Ovary (tissue), 7 donors: ENCODE measurements at regions not wholly inside any gene's neighbourhood (a gene's known extent, or its start where the extent isn't known, plus 50 kb on each side); places are given as distances from the start of the nearest gene placed in this dataset.
"Not testable (repeated sequence)": the region's sequence is repeated elsewhere in the genome, so short reads cannot be mapped to it uniquely, and the experiment has no call there.

ENCODE experiments used
- DNase-seq, 5 donors: peaks; one replicate each; pipeline ENCODE4 v3.0.0-alpha.2; 2019 to 2020
- H3K27ac ChIP-seq, 2 donors: fragments of 200-600 bp; one replicate each; pipeline versions ENCODE4 v1.5.1 to v1.8.0; 2019 to 2022
- H3K27me3 ChIP-seq: fragments of 200-600 bp; one replicate; pipeline ENCODE4 v1.8.0; 2022
- H3K36me3 ChIP-seq: fragments of 200-600 bp; sonication (generic); one replicate; pipeline ENCODE4 v1.5.1; 2019
- H3K4me1 ChIP-seq: one replicate; pipeline ENCODE4 v1.8.1; 2013; ENCODE audit warnings: mild to moderate bottlenecking, moderate library complexity; ENCODE audit not compliant: insufficient read depth
- H3K4me3 ChIP-seq: fragments of 200-600 bp; sonication (generic); one replicate; pipeline ENCODE4 v1.5.1; 2017
- H3K9me3 ChIP-seq, 2 donors: fragments of 200-600 bp in 1 of 2; sonication (generic) in 1 of 2; one replicate each; pipeline versions ENCODE4 v1.5.1 to v1.8.1; 2013 to 2019; ENCODE audit warnings: mild to moderate bottlenecking in 1 of 2, moderate library complexity in 1 of 2
- CTCF ChIP-seq, 3 donors: fragments of 450-650 bp in 2 of 3; fragments of 200-600 bp in 1 of 3; IDR thresholded peaks; one replicate each; pipeline versions ENCODE4 v1.5.1 to v1.8.0; 2016 to 2022; ENCODE audit warnings: antibody characterized with exemption in 3 of 3, mild to moderate bottlenecking in 1 of 3
- EP300 ChIP-seq: sonication (generic); formaldehyde crosslinking; IDR thresholded peaks from one replicate; pipeline ENCODE4 v1.6.1; 2017; ENCODE audit warnings: antibody characterized with exemption
- POLR2A ChIP-seq: fragments of 450-650 bp; IDR thresholded peaks from one replicate; pipeline ENCODE4 v1.6.1; 2017; ENCODE audit warnings: antibody characterized with exemption, mild to moderate bottlenecking, moderate library complexity
- WGBS, 3 donors: extraction: QIAGEN DNeasy Blood & Tissue Kit in 1 of 3; methylation state at CpG; one replicate each; pipeline versions ENCODE4 v1.1.5 to v1.1.7; 2013 to 2017; 5-methylcytosine and 5-hydroxymethylcytosine counted together
- intact Hi-C, 4 donors: fragments of 100-400 bp; cut with DNase I; formaldehyde crosslinking; loops; one replicate each; pipeline versions ENCODE4 v1.11.0 to v1.15.1; 2022 to 2023
- donor health status: DM: no; HTN: no; CAD: no; lungs with moderate emphysema.
- donor health status: DM: no; HTN: no; CAD: no.
- donor health status: Bipolar disorder and iron deficiency.
- donor health status: DM: no; HTN: no; CAD: no.
- donor health status: DM: yes; HTN: yes; CAD: no.

- no peak for DNase-seq
- intact Hi-C loops: loop anchor here in 1 of 4 donors (5.0 kb wide), 1 partner anchor 302 kb away; no protein-coding TSS in a partner anchor
- Histone ChIP-seq H3K4me3 (no peak overlapping the region), H3K27ac (no peak overlapping the region), H3K27me3 (no peaks in the 10 kb centered on the region), H3K4me1 (no peaks in the 10 kb centered on the region), H3K36me3 (no peaks in the 10 kb centered on the region), H3K9me3 (peaks cover 0 to 7% of the 10 kb centered on the region in 2 donors)
- no peak for TF ChIP-seq CTCF (IDR thresholded peaks at IDR 0.05)
- no peak for TF ChIP-seq POLR2A
- no peak for TF ChIP-seq EP300
- WGBS, 3 donors: 47 to 63% (median 51%) methylated on average over 11 of the region's 11 CpGs
Observed at GRCh38 chr4:3874525-3875110, 108.4 kb downstream of the ADRA2C start.

GRCh38 chr4:3875466-3875865 is 109.3 kb downstream of the ADRA2C start:
- Histone ChIP-seq H3K27ac (no peak overlapping the region), H3K36me3 (no peaks in the 10 kb centered on the region), H3K9me3 (peaks cover 0 to 7% of the 10 kb centered on the region in 2 donors), H3K4me3 (no peak overlapping the region), H3K4me1 (no peaks in the 10 kb centered on the region), H3K27me3 (no peaks in the 10 kb centered on the region)
- no peak for DNase-seq
- intact Hi-C loops: no loop called here
- TF ChIP-seq CTCF (IDR thresholded peaks at IDR 0.05) (no peak), POLR2A (no peak)
- WGBS, 3 donors: 58 to 64% (median 62%) methylated on average over 4 of the region's 4 CpGs

- H3K9me3 ChIP-seq, H3K4me1 ChIP-seq, H3K27ac ChIP-seq, H3K4me3 ChIP-seq, intact Hi-C loops, DNase-seq, H3K27me3 ChIP-seq, H3K36me3 ChIP-seq: not testable (repeated sequence)
- 69 to 82% (median 79%) methylated on average over 16 to 23 of the region's 24 CpGs for WGBS, 3 donors
Observed at GRCh38 chr4:3876057-3876845, 110.1 kb downstream of the ADRA2C start.

- peaks cover 0 to 7% of the 10 kb centered on the region in 2 donors for H3K9me3 ChIP-seq
- H3K36me3 ChIP-seq: no peaks in the 10 kb centered on the region
- H3K27me3 ChIP-seq: no peaks in the 10 kb centered on the region
- DNase-seq: no peak
- TF ChIP-seq CTCF (IDR thresholded peaks at IDR 0.05) (no peak), EP300 (no peak), POLR2A (no peak)
- intact Hi-C loops: no loop called here
- H3K27ac ChIP-seq: no peak overlapping the region
- no peak overlapping the region for H3K4me3 ChIP-seq
- no peaks in the 10 kb centered on the region for H3K4me1 ChIP-seq
Observed at GRCh38 chr4:3877236-3877635, 111.1 kb downstream of the ADRA2C start.

GRCh38 chr4:3877868-3878267 is 111.7 kb downstream of the ADRA2C start:
- no peak overlapping the region for H3K27ac ChIP-seq
- no peak overlapping the region for H3K4me3 ChIP-seq
- H3K4me1 ChIP-seq: no peaks in the 10 kb centered on the region
- peaks cover 0 to 7% of the 10 kb centered on the region in 2 donors for H3K9me3 ChIP-seq
- no peak for DNase-seq
- no peaks in the 10 kb centered on the region for H3K27me3 ChIP-seq
- no peaks in the 10 kb centered on the region for H3K36me3 ChIP-seq
- no peak for TF ChIP-seq CTCF (IDR thresholded peaks at IDR 0.05)
- TF ChIP-seq POLR2A: no peak
- TF ChIP-seq EP300: no peak
- intact Hi-C loops: no loop called here
- WGBS, 3 donors: 83 to 86% (median 84%) methylated on average over 1 of the region's 1 CpG
